Left ventricle myocardium superior (tissue), 1 donor: ENCODE measurements at regions not wholly inside any gene's neighbourhood (a gene's known extent, or its start where the extent isn't known, plus 50 kb on each side); places are given as distances from the start of the nearest gene placed in this dataset.

Source experiments
- ATAC-seq: fragments of 200-7000 bp; cut with Tn5 transposase; one replicate; pipeline ENCODE4 v1.9.1; 2020; ENCODE audit warnings: mild to moderate bottlenecking, moderate library complexity
- DNase-seq: peaks from one replicate; pipeline ENCODE4 v3.0.0-alpha.2; 2020
- intact Hi-C: fragments of 100-400 bp; cut with micrococcal nuclease; formaldehyde crosslinking; loops from one replicate; pipeline ENCODE4 v1.11.0; 2022
- donor health status: DM: no; HTN: yes; CAD: no; lungs with severe emphysema.

GRCh38 chr2:21643180-21643579 is 519.4 kb downstream of the TDRD15 start:
- intact Hi-C loops: no loop called here
- DNase-seq (no peak), ATAC-seq (no peak)

GRCh38 chr2:21644266-21644665 is 520.5 kb downstream of the TDRD15 start:
- ATAC-seq: no peak
- intact Hi-C loops: no loop called here
- no peak for DNase-seq

- intact Hi-C loops: no loop called here
- no peak for ATAC-seq
Observed at GRCh38 chr2:21646345-21646744, 522.6 kb downstream of the TDRD15 start.

GRCh38 chr2:21650569-21650968 is 526.8 kb downstream of the TDRD15 start:
- intact Hi-C loops: no loop called here
- no peak for ATAC-seq
- no peak for DNase-seq

More at GRCh38 chr2:21646345-21646744, 522.6 kb downstream of the TDRD15 start:
- no peak for DNase-seq

GRCh38 chr2:21655136-21655535 is 531.4 kb downstream of the TDRD15 start:
- intact Hi-C loops: no loop called here

GRCh38 chr2:21656330-21657075 is 532.7 kb downstream of the TDRD15 start:
- DNase-seq (no peak), ATAC-seq (no peak)

More at GRCh38 chr2:21655136-21655535, 531.4 kb downstream of the TDRD15 start:
- ATAC-seq (no peak), DNase-seq (no peak)

GRCh38 chr2:21657445-21657844 is 533.7 kb downstream of the TDRD15 start:
- intact Hi-C loops: no loop called here
- ATAC-seq (no peak), DNase-seq (no peak)

More at GRCh38 chr2:21656330-21657075, 532.7 kb downstream of the TDRD15 start:
- intact Hi-C loops: no loop called here

GRCh38 chr2:21658269-21658668 is 534.5 kb downstream of the TDRD15 start:
- DNase-seq: no peak
- no peak for ATAC-seq
- intact Hi-C loops: no loop called here

- ATAC-seq: no peak
- intact Hi-C loops: no loop called here
- DNase-seq: no peak
Observed at GRCh38 chr2:21658907-21659477, 535.2 kb downstream of the TDRD15 start.

- intact Hi-C loops: no loop called here
- DNase-seq: no peak
- ATAC-seq: no peak
Observed at GRCh38 chr2:21664083-21664482, 540.3 kb downstream of the TDRD15 start.

- no peak for DNase-seq
- intact Hi-C loops: no loop called here
Observed at GRCh38 chr2:21667638-21668037, 543.9 kb downstream of the TDRD15 start.

GRCh38 chr2:21668078-21668710 is 544.4 kb downstream of the TDRD15 start:
- intact Hi-C loops: no loop called here
- DNase-seq (no peak), ATAC-seq (peak; percentile 79)

More at GRCh38 chr2:21667638-21668037, 543.9 kb downstream of the TDRD15 start:
- ATAC-seq: no peak

- intact Hi-C loops: no loop called here
- no peak for ATAC-seq
- DNase-seq: no peak
Observed at GRCh38 chr2:21676041-21676440, 552.3 kb downstream of the TDRD15 start.

- no peak for ATAC-seq
- intact Hi-C loops: no loop called here
- no peak for DNase-seq
Observed at GRCh38 chr2:21676676-21677075, 552.9 kb downstream of the TDRD15 start.

GRCh38 chr2:21683838-21684237 is 560.1 kb downstream of the TDRD15 start:
- ATAC-seq (no peak), DNase-seq (no peak)
- intact Hi-C loops: no loop called here

GRCh38 chr2:21687589-21687988 is 563.8 kb downstream of the TDRD15 start:
- DNase-seq (no peak), ATAC-seq (no peak)
- intact Hi-C loops: no loop called here

GRCh38 chr2:21690005-21690404 is 566.2 kb downstream of the TDRD15 start:
- DNase-seq: no peak
- intact Hi-C loops: no loop called here
- no peak for ATAC-seq

GRCh38 chr2:21693081-21693480 is 569.3 kb downstream of the TDRD15 start:
- intact Hi-C loops: no loop called here
- no peak for ATAC-seq

GRCh38 chr2:21694079-21694878 is 570.5 kb downstream of the TDRD15 start:
- intact Hi-C loops: no loop called here
- ATAC-seq (no peak), DNase-seq (no peak)

More at GRCh38 chr2:21693081-21693480, 569.3 kb downstream of the TDRD15 start:
- no peak for DNase-seq

- intact Hi-C loops: no loop called here
- no peak for DNase-seq
- peak; percentile 55 for ATAC-seq
Observed at GRCh38 chr2:21696900-21697299, 573.1 kb downstream of the TDRD15 start.
